ENCODE measurements at regions not wholly inside any gene's neighbourhood (a gene's known extent, or its start where the extent isn't known, plus 50 kb on each side); places are given as distances from the start of the nearest gene placed in this dataset.

DNA sequence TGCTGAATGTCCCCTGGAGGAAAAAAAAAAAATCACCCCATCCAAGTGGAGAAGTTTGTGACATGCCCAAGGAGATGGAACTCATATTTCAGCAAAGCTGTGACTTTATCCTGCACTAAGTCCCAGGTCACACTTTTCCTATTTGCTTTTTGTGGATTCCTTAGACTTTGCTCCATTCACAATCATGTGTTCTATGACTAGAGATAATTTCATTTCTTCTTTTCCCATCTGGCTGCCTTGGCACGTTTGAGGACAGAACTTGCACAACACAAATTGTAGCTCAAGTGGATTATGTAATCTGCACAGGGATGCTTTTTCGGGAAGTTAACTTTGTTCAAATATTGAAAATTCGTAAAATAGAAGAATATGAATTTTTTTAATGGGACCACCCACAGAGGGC, 100.7 kb upstream of the PTPN1 start:
- intact Hi-C loops (cut with DNase I; ENCODE audit: low total_unique reads), result no loop called here

DNA sequence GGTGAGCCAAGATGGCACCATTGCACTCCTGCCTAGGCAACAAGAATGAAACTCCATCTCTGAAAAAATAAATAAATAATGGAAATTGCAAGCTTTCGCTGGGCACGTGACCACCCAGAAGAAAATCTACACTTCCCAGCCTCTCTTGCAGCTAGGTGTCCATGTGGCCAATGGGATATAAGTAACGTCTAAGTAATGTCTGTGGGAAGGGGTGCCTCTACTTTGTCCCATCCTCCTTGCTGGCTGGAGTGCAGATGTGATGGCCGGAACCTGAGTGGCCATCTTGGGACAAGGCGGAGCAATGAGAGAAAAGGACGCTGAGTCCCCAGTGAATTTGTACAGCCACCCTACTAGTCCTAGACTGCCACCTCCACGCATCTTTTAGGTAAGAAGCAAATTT, 99.8 kb upstream of the PTPN1 start:
- no peak overlapping the region for H3K4me3 ChIP-seq
- TF ChIP-seq POLR2A (IDR thresholded peaks at IDR 0.05) (no peak), POLR2AphosphoS5 (IDR thresholded peaks at IDR 0.05) (no peak)
- TF ChIP-seq, protein P1, sequence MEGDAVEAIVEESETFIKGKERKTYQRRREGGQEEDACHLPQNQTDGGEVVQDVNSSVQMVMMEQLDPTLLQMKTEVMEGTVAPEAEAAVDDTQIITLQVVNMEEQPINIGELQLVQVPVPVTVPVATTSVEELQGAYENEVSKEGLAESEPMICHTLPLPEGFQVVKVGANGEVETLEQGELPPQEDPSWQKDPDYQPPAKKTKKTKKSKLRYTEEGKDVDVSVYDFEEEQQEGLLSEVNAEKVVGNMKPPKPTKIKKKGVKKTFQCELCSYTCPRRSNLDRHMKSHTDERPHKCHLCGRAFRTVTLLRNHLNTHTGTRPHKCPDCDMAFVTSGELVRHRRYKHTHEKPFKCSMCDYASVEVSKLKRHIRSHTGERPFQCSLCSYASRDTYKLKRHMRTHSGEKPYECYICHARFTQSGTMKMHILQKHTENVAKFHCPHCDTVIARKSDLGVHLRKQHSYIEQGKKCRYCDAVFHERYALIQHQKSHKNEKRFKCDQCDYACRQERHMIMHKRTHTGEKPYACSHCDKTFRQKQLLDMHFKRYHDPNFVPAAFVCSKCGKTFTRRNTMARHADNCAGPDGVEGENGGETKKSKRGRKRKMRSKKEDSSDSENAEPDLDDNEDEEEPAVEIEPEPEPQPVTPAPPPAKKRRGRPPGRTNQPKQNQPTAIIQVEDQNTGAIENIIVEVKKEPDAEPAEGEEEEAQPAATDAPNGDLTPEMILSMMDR (IDR thresholded peaks at IDR 0.05), result no peak
- DNase-seq (ENCODE audit: low spot score in 2 of 2), result no peak
- no peaks in the 10 kb centered on the region for H3K36me3 ChIP-seq
- H3K9me3 ChIP-seq, result no peaks in the 10 kb centered on the region
- H3K27ac ChIP-seq, result no peak overlapping the region
- H3K4me1 ChIP-seq, result peaks cover 4 to 7% of the 10 kb centered on the region in 2 donors
- intact Hi-C loops (cut with DNase I; ENCODE audit: low total_unique reads), result no loop called here
- H3K27me3 ChIP-seq, result no peaks in the 10 kb centered on the region

More for the DNA sequence above, 100.7 kb upstream of the PTPN1 start:
- H3K9me3 ChIP-seq, result no peaks in the 10 kb centered on the region
- no peak for DNase-seq (ENCODE audit: low spot score in 2 of 2)
- H3K4me1 ChIP-seq, result no peaks in the 10 kb centered on the region
- peak overlapping the region; percentile 76 for H3K27ac ChIP-seq
- no peak overlapping the region for H3K4me3 ChIP-seq
- no peaks in the 10 kb centered on the region for H3K27me3 ChIP-seq
- TF ChIP-seq POLR2AphosphoS5 (IDR thresholded peaks at IDR 0.05) (peak in 2 of 3 donors; percentile 71 to 87), POLR2A (IDR thresholded peaks at IDR 0.05) (no peak)
- TF ChIP-seq, protein P1 (IDR thresholded peaks at IDR 0.05), result no peak
- no peaks in the 10 kb centered on the region for H3K36me3 ChIP-seq

DNA sequence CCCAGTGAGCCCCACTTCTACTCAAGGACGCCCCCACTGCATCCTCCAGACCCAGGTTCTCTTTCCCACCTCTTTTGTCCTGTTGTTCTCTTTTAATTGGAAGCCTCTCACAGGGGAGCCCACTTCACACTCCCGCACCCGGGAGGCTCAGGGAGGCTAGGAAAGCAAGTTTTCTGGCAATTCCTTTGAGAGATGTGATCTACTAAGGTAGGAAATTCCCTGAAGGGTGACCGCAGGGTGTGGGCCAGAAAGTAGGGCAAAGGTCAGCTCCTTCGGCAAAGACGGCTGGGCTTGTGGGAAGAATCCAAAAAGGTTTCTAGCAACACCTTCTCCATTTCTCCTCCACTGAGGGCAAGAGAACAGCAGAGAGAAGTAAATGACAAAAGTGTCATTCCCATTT, 98.1 kb upstream of the PTPN1 start:
- no peaks in the 10 kb centered on the region for H3K36me3 ChIP-seq
- no peak for DNase-seq (ENCODE audit: low spot score in 2 of 2)
- TF ChIP-seq POLR2A (IDR thresholded peaks at IDR 0.05) (no peak), POLR2AphosphoS5 (IDR thresholded peaks at IDR 0.05) (no peak)
- TF ChIP-seq, protein P1 (IDR thresholded peaks at IDR 0.05), result no peak
- H3K9me3 ChIP-seq, result no peaks in the 10 kb centered on the region
- no peaks in the 10 kb centered on the region for H3K27me3 ChIP-seq
- H3K4me1 ChIP-seq, result peaks cover 13 to 21% of the 10 kb centered on the region in 2 donors
- intact Hi-C loops (cut with DNase I; ENCODE audit: low total_unique reads), result no loop called here
- peak overlapping the region; percentile 6 to 76 for H3K27ac ChIP-seq
- H3K4me3 ChIP-seq, result no peak overlapping the region

DNA sequence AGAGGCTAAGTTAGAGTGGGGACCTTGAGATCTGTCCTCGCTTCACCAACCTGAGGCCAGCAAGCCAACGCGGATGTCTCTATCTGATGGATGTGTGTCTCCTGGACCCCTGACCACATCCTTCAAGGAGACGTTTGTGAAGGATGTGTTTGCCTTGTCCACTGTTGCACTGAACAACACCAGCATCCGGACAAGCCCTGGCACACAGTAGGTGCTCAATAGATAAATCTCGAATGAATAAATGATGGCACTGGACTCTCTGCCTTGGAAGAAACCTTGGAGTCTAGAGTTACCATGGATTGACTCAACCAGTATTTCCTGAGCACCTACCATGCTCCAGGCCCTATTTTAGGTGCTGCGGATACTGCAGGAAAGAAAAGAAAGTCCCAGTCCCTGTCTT, 97.7 kb upstream of the PTPN1 start:
- Histone ChIP-seq H3K9me3 (no peaks in the 10 kb centered on the region), H3K27ac (peak overlapping the region; percentile 76 to 98), H3K4me3 (no peak overlapping the region), H3K36me3 (no peaks in the 10 kb centered on the region), H3K27me3 (no peaks in the 10 kb centered on the region), H3K4me1 (peaks cover 13 to 21% of the 10 kb centered on the region in 2 donors)
- TF ChIP-seq POLR2AphosphoS5 (IDR thresholded peaks at IDR 0.05) (no peak), POLR2A (IDR thresholded peaks at IDR 0.05) (no peak)
- TF ChIP-seq, protein P1 (IDR thresholded peaks at IDR 0.05), result no peak
- no peak for DNase-seq (ENCODE audit: low spot score in 2 of 2)
- intact Hi-C loops (cut with DNase I; ENCODE audit: low total_unique reads), result no loop called here

DNA sequence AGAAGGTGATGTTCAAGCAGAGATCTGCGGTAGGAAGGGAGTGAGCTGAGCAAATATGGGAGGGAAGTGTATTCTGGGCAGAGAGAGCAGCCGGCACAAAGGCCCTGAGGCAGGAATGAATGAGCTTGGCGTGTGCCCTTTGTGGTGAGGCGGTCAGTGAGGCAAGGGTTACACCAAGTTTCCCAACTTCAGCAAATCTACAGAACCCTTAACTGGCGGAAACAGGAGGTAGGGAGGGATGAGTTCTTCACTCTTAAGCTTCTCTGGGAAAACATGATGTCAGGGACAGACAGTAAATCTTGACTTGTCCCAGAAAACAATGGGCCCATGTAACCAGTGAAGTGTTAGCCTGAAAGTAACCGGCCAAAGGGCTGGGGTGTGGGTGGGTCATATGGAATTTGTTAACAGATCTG, 97.1 kb upstream of the PTPN1 start:
- intact Hi-C loops (cut with DNase I; ENCODE audit: low total_unique reads), result no loop called here
- TF ChIP-seq, protein P1 (IDR thresholded peaks at IDR 0.05), result no peak
- TF ChIP-seq POLR2AphosphoS5 (IDR thresholded peaks at IDR 0.05), result peak in 1 of 3 donors; percentile 73
- H3K4me1 ChIP-seq, result peaks cover 13 to 21% of the 10 kb centered on the region in 2 donors
- no peak for DNase-seq (ENCODE audit: low spot score in 2 of 2)
- no peaks in the 10 kb centered on the region for H3K27me3 ChIP-seq
- no peaks in the 10 kb centered on the region for H3K9me3 ChIP-seq
- peak overlapping the region; percentile 76 to 98 for H3K27ac ChIP-seq
- H3K4me3 ChIP-seq, result no peak overlapping the region
- no peaks in the 10 kb centered on the region for H3K36me3 ChIP-seq

Data from breast epithelium (tissue), 4 donors.